B cell (primary cell): ENCODE measurements at regions not wholly inside any gene's neighbourhood (a gene's known extent, or its start where the extent isn't known, plus 50 kb on each side); places are given as distances from the start of the nearest gene placed in this dataset.

ENCODE experiments used
- EZH2 ChIP-seq: IDR thresholded peaks from 2 replicates; pipeline ENCODE4 v1.6.1; 2012; ENCODE audit warnings: borderline replicate concordance, low read depth, mild to moderate bottlenecking, moderate library complexity, low read length; ENCODE audit not compliant: insufficient read depth, poor library complexity, severe bottlenecking
- TF ChIP-seq, protein P1 (sequence below): fragments of 200-600 bp; IDR thresholded peaks from one replicate; pipeline ENCODE4 v1.8.0; 2022; ENCODE audit warnings: antibody characterized with exemption, mild to moderate bottlenecking

- TF ChIP-seq, protein P1, sequence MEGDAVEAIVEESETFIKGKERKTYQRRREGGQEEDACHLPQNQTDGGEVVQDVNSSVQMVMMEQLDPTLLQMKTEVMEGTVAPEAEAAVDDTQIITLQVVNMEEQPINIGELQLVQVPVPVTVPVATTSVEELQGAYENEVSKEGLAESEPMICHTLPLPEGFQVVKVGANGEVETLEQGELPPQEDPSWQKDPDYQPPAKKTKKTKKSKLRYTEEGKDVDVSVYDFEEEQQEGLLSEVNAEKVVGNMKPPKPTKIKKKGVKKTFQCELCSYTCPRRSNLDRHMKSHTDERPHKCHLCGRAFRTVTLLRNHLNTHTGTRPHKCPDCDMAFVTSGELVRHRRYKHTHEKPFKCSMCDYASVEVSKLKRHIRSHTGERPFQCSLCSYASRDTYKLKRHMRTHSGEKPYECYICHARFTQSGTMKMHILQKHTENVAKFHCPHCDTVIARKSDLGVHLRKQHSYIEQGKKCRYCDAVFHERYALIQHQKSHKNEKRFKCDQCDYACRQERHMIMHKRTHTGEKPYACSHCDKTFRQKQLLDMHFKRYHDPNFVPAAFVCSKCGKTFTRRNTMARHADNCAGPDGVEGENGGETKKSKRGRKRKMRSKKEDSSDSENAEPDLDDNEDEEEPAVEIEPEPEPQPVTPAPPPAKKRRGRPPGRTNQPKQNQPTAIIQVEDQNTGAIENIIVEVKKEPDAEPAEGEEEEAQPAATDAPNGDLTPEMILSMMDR, result no peak
- TF ChIP-seq EZH2, result no peak
These were observed 969.4 kb downstream of the PLOD2 start for GRCh38 chr3:145191543-145191942.
